ENCODE measurements at regions not wholly inside any gene's neighbourhood (a gene's known extent, or its start where the extent isn't known, plus 50 kb on each side); places are given as distances from the start of the nearest gene placed in this dataset.

DNA sequence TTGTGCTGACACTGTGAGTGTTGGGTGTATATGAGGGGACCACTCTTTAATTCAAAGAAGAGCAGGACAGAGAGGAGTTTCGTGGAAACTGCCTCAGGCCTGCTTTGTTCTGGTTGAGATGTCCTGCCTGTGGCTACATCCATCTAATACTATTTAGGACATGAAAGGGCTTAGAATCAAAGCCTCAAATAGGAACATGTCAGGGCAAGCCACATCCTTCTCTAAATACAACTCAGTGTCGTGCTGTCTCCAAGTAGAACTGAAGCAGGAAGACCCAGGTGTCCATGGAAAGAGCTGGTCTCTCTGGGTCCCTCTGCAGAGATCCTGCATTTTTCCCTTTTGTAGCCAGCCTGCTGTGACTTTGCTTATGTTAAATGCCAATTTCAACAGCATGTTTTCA lies 156.2 kb upstream of the UMPS start:
- TF ChIP-seq, protein P1, sequence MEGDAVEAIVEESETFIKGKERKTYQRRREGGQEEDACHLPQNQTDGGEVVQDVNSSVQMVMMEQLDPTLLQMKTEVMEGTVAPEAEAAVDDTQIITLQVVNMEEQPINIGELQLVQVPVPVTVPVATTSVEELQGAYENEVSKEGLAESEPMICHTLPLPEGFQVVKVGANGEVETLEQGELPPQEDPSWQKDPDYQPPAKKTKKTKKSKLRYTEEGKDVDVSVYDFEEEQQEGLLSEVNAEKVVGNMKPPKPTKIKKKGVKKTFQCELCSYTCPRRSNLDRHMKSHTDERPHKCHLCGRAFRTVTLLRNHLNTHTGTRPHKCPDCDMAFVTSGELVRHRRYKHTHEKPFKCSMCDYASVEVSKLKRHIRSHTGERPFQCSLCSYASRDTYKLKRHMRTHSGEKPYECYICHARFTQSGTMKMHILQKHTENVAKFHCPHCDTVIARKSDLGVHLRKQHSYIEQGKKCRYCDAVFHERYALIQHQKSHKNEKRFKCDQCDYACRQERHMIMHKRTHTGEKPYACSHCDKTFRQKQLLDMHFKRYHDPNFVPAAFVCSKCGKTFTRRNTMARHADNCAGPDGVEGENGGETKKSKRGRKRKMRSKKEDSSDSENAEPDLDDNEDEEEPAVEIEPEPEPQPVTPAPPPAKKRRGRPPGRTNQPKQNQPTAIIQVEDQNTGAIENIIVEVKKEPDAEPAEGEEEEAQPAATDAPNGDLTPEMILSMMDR (IDR thresholded peaks at IDR 0.05): no peak
- no peaks in the 10 kb centered on the region for H3K27me3 Mint-ChIP-seq (ENCODE audit: low read depth in 2 of 2)
- intact Hi-C loops (cut with micrococcal nuclease): no loop called here
- H3K27ac Mint-ChIP-seq: no peak overlapping the region
- no peaks in the 10 kb centered on the region for H3K9me3 Mint-ChIP-seq
- Histone ChIP-seq H3K4me1 (ENCODE audit: control insufficient read depth, insufficient read depth, low read length) (no peaks in the 10 kb centered on the region), H3K9me3 (ENCODE audit: control insufficient read depth, insufficient read depth, low read length) (no peaks in the 10 kb centered on the region), H3K27ac (ENCODE audit: low read length) (no peak overlapping the region), H3K4me3 (ENCODE audit: low read length) (no peak overlapping the region), H3K36me3 (ENCODE audit: control insufficient read depth, insufficient read depth, low read length) (no peaks in the 10 kb centered on the region), H3K27me3 (ENCODE audit: control insufficient read depth, insufficient read depth, low read length) (no peaks in the 10 kb centered on the region)
- H3K4me1 Mint-ChIP-seq: peaks cover 0 to 5% of the 10 kb centered on the region in 2 donors
- no peak for ATAC-seq
- H3K4me3 Mint-ChIP-seq: no peak overlapping the region
- H3K36me3 Mint-ChIP-seq: no peaks in the 10 kb centered on the region
- whole genome bisulfite sequencing (ENCODE audit: insufficient coverage): 61% methylated on average over 2 of the region's 2 CpGs
- DNase-seq: no peak

DNA sequence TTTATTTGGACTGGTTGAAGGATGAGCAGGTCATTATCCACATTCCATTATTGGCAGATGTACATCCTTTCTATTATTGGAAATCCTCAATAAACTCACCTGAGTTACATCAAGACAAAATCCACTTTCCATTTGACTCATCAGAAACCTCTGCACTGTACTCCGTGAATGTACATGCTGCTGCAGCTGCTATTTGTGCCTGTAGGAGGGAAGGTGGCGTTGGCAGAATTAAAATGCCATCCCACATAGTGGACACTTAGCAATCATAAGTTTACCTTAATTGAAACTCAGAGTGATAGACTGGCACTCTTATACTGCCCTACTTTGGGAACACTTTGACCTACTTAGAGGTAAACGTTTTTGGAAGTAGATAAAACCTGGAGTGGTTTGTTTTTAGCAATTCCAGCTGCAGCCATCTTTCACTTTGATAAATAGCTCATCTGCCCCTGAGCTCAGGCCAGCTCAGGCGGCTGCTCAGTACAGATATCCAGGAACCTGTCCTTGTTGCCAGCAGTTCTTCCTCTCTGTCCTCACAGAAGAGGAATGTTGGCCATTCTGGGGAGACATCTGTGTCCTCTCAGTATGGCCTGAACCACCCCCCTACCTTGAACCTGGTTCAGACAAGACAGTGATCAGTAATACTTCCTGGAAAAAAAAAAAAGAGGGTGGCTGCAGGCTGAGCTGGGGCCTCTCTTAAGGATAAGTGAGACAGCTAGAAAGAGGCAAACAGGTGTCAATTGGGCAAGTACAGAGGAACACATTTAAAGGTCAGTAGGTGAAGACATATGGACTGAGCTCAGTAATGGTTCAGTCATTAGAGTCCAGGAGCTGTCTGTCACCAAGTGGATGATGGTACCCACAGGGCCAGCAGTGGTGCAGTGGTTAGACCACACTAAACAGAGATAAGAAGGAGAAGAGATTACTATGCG lies 153.4 kb upstream of the UMPS start:
- H3K27ac Mint-ChIP-seq: no peak overlapping the region
- DNase-seq (no peak), ATAC-seq (no peak)
- H3K9me3 Mint-ChIP-seq: no peaks in the 10 kb centered on the region
- no peak overlapping the region for H3K4me3 Mint-ChIP-seq
- no peak overlapping the region for H3K27ac ChIP-seq (ENCODE audit: low read length)
- no peaks in the 10 kb centered on the region for H3K27me3 ChIP-seq (ENCODE audit: control insufficient read depth, insufficient read depth, low read length)
- WGBS (ENCODE audit: insufficient coverage): 61% methylated on average over 3 of the region's 5 CpGs
- peaks cover 3 to 7% of the 10 kb centered on the region in 2 donors for H3K27me3 Mint-ChIP-seq (ENCODE audit: low read depth in 2 of 2)
- no peaks in the 10 kb centered on the region for H3K4me1 ChIP-seq (ENCODE audit: control insufficient read depth, insufficient read depth, low read length)
- no peaks in the 10 kb centered on the region for H3K36me3 ChIP-seq (ENCODE audit: control insufficient read depth, insufficient read depth, low read length)
- H3K9me3 ChIP-seq (ENCODE audit: control insufficient read depth, insufficient read depth, low read length): no peaks in the 10 kb centered on the region
- TF ChIP-seq, protein P1 (IDR thresholded peaks at IDR 0.05): no peak
- no peak overlapping the region for H3K4me3 ChIP-seq (ENCODE audit: low read length)
- intact Hi-C loops (cut with micrococcal nuclease): no loop called here
- no peaks in the 10 kb centered on the region for H3K36me3 Mint-ChIP-seq
- peaks cover 0 to 5% of the 10 kb centered on the region in 2 donors for H3K4me1 Mint-ChIP-seq

DNA sequence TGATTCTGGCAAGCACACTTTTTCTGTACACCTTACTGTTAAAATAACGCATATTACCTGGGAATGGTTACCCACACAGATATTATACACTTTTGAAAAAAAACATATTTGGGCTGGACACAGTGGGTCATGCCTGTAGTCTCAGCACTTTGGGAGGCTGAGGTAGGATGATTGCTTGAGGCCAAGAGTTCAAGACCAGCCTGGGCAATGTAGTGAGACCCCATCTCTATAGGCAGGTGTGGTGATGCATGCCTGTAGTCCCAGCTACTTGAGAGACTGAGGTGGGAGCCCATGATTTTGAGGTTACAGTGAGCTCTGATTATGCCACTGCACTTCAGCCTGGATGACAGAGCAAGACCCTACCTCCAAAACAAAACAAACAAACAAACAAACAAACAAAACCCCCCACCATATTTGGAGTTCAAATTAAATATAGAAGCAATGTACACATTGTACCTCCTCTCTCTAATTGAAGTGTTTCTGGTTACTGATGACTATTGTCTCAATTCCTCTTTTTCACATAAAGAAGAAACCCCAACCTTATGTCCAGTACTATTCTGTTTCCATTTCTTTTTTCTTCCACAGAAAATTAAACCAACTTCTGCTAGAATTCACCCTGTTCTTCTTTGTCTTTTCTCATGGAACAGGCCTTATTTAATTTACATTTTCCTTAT lies 152.6 kb upstream of the UMPS start:
- no peaks in the 10 kb centered on the region for H3K27me3 ChIP-seq (ENCODE audit: control insufficient read depth, insufficient read depth, low read length)
- no peaks in the 10 kb centered on the region for H3K9me3 ChIP-seq (ENCODE audit: control insufficient read depth, insufficient read depth, low read length)
- H3K9me3 Mint-ChIP-seq: no peaks in the 10 kb centered on the region
- intact Hi-C loops (cut with micrococcal nuclease): no loop called here
- no peak overlapping the region for H3K4me3 Mint-ChIP-seq
- H3K4me1 ChIP-seq (ENCODE audit: control insufficient read depth, insufficient read depth, low read length): no peaks in the 10 kb centered on the region
- TF ChIP-seq, protein P1 (IDR thresholded peaks at IDR 0.05): no peak
- H3K27ac Mint-ChIP-seq: no peak overlapping the region
- H3K27me3 Mint-ChIP-seq (ENCODE audit: low read depth in 2 of 2): peaks cover 3 to 8% of the 10 kb centered on the region in 2 donors
- peaks cover 0 to 5% of the 10 kb centered on the region in 2 donors for H3K4me1 Mint-ChIP-seq
- no peaks in the 10 kb centered on the region for H3K36me3 ChIP-seq (ENCODE audit: control insufficient read depth, insufficient read depth, low read length)
- 80% methylated on average over 1 of the region's 1 CpG for WGBS (ENCODE audit: insufficient coverage)
- H3K27ac ChIP-seq (ENCODE audit: low read length): no peak overlapping the region
- ATAC-seq (no peak), DNase-seq (no peak)
- no peaks in the 10 kb centered on the region for H3K36me3 Mint-ChIP-seq
- H3K4me3 ChIP-seq (ENCODE audit: low read length): no peak overlapping the region

All from natural killer cell (primary cell).